HepG2 (cell line): ENCODE measurements at regions not wholly inside any gene's neighbourhood (a gene's known extent, or its start where the extent isn't known, plus 50 kb on each side); places are given as distances from the start of the nearest gene placed in this dataset.
A peak's percentile ranks its signal among the peaks of the same experiment; 100 is the strongest.
"Not testable (repeated sequence)": the region's sequence is repeated elsewhere in the genome, so short reads cannot be mapped to it uniquely, and the experiment has no call there.

ENCODE experiments used
- ATAC-seq: fragments of 200-7000 bp; cut with Tn5 transposase; 3 replicates; pipeline ENCODE4 v1.9.1; 2020; ENCODE audit warnings: mild to moderate bottlenecking, moderate library complexity
- BruUV-seq: library from RNA; stranded (reverse); fragments of 400-500 nt; replicated peaks from 2 replicates; lab custom pipeline; 2021; lab: Mats Ljungman, UMichigan
- CTCF ChIA-PET: fragments of 300-600 bp; formaldehyde crosslinking; extraction: SDS; loops from one replicate; lab custom pipeline; 2021; ENCODE audit warnings: low total read pairs, inconsistent platforms, low intra/inter-chr PET ratio; lab: Yijun Ruan, JAX
- POLR2A ChIA-PET: fragments of 350-600 bp; sonication (Branson Sonifier 250); formaldehyde crosslinking; loops from one replicate; lab custom pipeline; 2020; ENCODE audit warnings: antibody characterized with exemption, inconsistent platforms; lab: Yijun Ruan, JAX
- DNase-seq: peaks from one replicate; pipeline ENCODE4 v3.0.0-alpha.2; 2015; ENCODE audit warnings: low spot score
- FAIRE-seq: peaks from 3 replicates; lab custom pipeline; 2011; peaks lifted over from hg19 to GRCh38; lab: Jason Lieb, UNC
- H2AFZ ChIP-seq: one replicate; pipeline ENCODE4 v1.6.1; 2011; ENCODE audit warnings: low read length, inconsistent platforms
- H3K27ac ChIP-seq: fragments of 300-600 bp; 3 replicates; pipeline ENCODE4 v1.8.0; 2011; ENCODE audit warnings: mixed run types, mild to moderate bottlenecking, mixed read lengths, low read length, inconsistent platforms; ENCODE audit not compliant: insufficient read depth; ENCODE audit errors: extremely low read length
- H3K27me3 ChIP-seq, 2 experiments: fragments of 200-600 bp in 1 of 2; 2 replicates in 1 of 2; 3 replicates in 1 of 2; pipeline versions ENCODE4 v1.6.0 to v1.8.0; 2011; ENCODE audit warnings: low read length in 2 of 2, mild to moderate bottlenecking in 2 of 2, moderate library complexity in 2 of 2, inconsistent platforms in 1 of 2; ENCODE audit not compliant: insufficient read depth in 2 of 2, control insufficient read depth in 1 of 2
- H3K36me3 ChIP-seq, 2 experiments: fragments of 200-600 bp in 1 of 2; replicated peaks in 1 of 2; 2 replicates in 1 of 2; 3 replicates in 1 of 2; pipeline versions ENCODE4 v1.5.1 to v1.8.0; 2011; ENCODE audit warnings: low read length in 2 of 2, inconsistent platforms in 1 of 2; ENCODE audit not compliant: insufficient read depth in 2 of 2, control insufficient read depth in 1 of 2
- H3K4me1 ChIP-seq: 2 replicates; pipeline ENCODE4 v1.5.1; 2012; ENCODE audit warnings: low read length, inconsistent platforms; ENCODE audit not compliant: insufficient read depth
- H3K4me2 ChIP-seq: 2 replicates; pipeline ENCODE4 v1.6.0; 2011; ENCODE audit warnings: low read depth, low read length, inconsistent platforms
- H3K4me3 ChIP-seq, 3 experiments: fragments of 200-600 bp in 1 of 3; sonication (generic), shearing (Covaris generic) in 1 of 3; replicated peaks in 1 of 3; 2 replicates each; pipeline ENCODE4 v1.5.1; 2011 to 2016; ENCODE audit warnings: low read length in 3 of 3, inconsistent platforms in 2 of 3, low read depth in 2 of 3, mild to moderate bottlenecking in 2 of 3, control low read depth in 1 of 3, mixed read lengths in 1 of 3; ENCODE audit not compliant: insufficient read depth in 1 of 3
- H3K79me2 ChIP-seq: one replicate; pipeline ENCODE4 v1.6.1; 2011; ENCODE audit warnings: low read length, inconsistent platforms; ENCODE audit not compliant: insufficient read depth
- H3K9ac ChIP-seq: 2 replicates; pipeline ENCODE4 v1.6.0; 2011; ENCODE audit warnings: mild to moderate bottlenecking, low read depth, low read length, inconsistent platforms; ENCODE audit not compliant: insufficient read depth
- H3K9me3 ChIP-seq: 2 replicates; pipeline ENCODE4 v1.5.1; 2012; ENCODE audit warnings: mild to moderate bottlenecking, low read length
- H4K20me1 ChIP-seq: 2 replicates; pipeline ENCODE4 v1.6.0; 2011; ENCODE audit warnings: inconsistent platforms, mild to moderate bottlenecking, low read length, moderate library complexity; ENCODE audit not compliant: insufficient read depth
- WGBS: methylation state at CpG from one replicate; pipeline ENCODE4 v1.1.6; 2017; ENCODE audit warnings: low lambda C conversion rate; 5-methylcytosine and 5-hydroxymethylcytosine counted together
- in situ Hi-C: cut with HindIII; loops from 2 replicates; pipeline ENCODE4 v1.10.0; 2017; ENCODE audit warnings: low pct_unique_long_range_greater_than_20kb; ENCODE audit not compliant: extremely low pct_ligation_motif_present
- intact Hi-C: fragments of 100-400 bp; cut with micrococcal nuclease; formaldehyde crosslinking; loops from one replicate; pipeline ENCODE4 v1.10.0; 2022; ENCODE audit not compliant: unreplicated experiment

- no CpG with 5 or more reads among the region's 9 CpGs for WGBS
- H3K9me3 ChIP-seq, CTCF ChIA-PET, BruUV-seq, H3K36me3 ChIP-seq, H3K27me3 ChIP-seq, H3K4me3 ChIP-seq, H3K4me1 ChIP-seq, ATAC-seq, H4K20me1 ChIP-seq, intact Hi-C loops, H3K9ac ChIP-seq, POLR2A ChIA-PET, FAIRE-seq, H3K4me2 ChIP-seq, DNase-seq, H2AFZ ChIP-seq, H3K79me2 ChIP-seq, H3K27ac ChIP-seq: not testable (repeated sequence)
- in situ Hi-C loops: loop anchor here (10.0 kb wide), 1 partner anchor 370 kb away; no protein-coding TSS in a partner anchor
Measured at GRCh38 chr12:131295117-131295516, 341.4 kb downstream of the ADGRD1 start.

- H3K4me3 ChIP-seq, H3K27ac ChIP-seq, intact Hi-C loops, H3K4me2 ChIP-seq, H3K27me3 ChIP-seq, H4K20me1 ChIP-seq, H3K4me1 ChIP-seq, CTCF ChIA-PET, H2AFZ ChIP-seq, BruUV-seq, FAIRE-seq, ATAC-seq, POLR2A ChIA-PET, H3K36me3 ChIP-seq, H3K9me3 ChIP-seq, H3K79me2 ChIP-seq, DNase-seq, H3K9ac ChIP-seq: not testable (repeated sequence)
- in situ Hi-C loops: loop anchor here (10.0 kb wide), 1 partner anchor 369 kb away; no protein-coding TSS in a partner anchor
- 43% methylated on average over 13 of the region's 17 CpGs for WGBS
Measured at GRCh38 chr12:131295559-131295958, 341.9 kb downstream of the ADGRD1 start.

GRCh38 chr12:131296136-131296535 is 342.4 kb downstream of the ADGRD1 start:
- intact Hi-C loops, BruUV-seq, H3K9me3 ChIP-seq, ATAC-seq, H4K20me1 ChIP-seq, FAIRE-seq, POLR2A ChIA-PET, H3K36me3 ChIP-seq, H2AFZ ChIP-seq, H3K9ac ChIP-seq, DNase-seq, H3K4me2 ChIP-seq, H3K4me3 ChIP-seq, H3K27me3 ChIP-seq, H3K27ac ChIP-seq, H3K4me1 ChIP-seq, CTCF ChIA-PET, H3K79me2 ChIP-seq: not testable (repeated sequence)
- in situ Hi-C loops: loop anchor here (10.0 kb wide), 1 partner anchor 369 kb away; no protein-coding TSS in a partner anchor
- 21% methylated on average over 4 of the region's 6 CpGs for WGBS

- FAIRE-seq, H3K36me3 ChIP-seq, H3K4me1 ChIP-seq, H3K79me2 ChIP-seq, POLR2A ChIA-PET, BruUV-seq, DNase-seq, CTCF ChIA-PET, H3K27ac ChIP-seq, H3K4me3 ChIP-seq, H2AFZ ChIP-seq, H4K20me1 ChIP-seq, intact Hi-C loops, H3K27me3 ChIP-seq, H3K4me2 ChIP-seq, H3K9ac ChIP-seq, H3K9me3 ChIP-seq: not testable (repeated sequence)
- no CpG with 5 or more reads among the region's 14 CpGs for WGBS
- in situ Hi-C loops: loop anchor here (10.0 kb wide), 1 partner anchor 368 kb away; no protein-coding TSS in a partner anchor
- peak; percentile 32 for ATAC-seq
Measured at GRCh38 chr12:131296651-131297050, 342.9 kb downstream of the ADGRD1 start.
